Right renal cortex interstitium (tissue), 3 donors: ENCODE measurements at regions not wholly inside any gene's neighbourhood (a gene's known extent, or its start where the extent isn't known, plus 50 kb on each side); places are given as distances from the start of the nearest gene placed in this dataset.
A peak's percentile ranks its signal among the peaks of the same experiment; 100 is the strongest.
"Not testable (repeated sequence)": the region's sequence is repeated elsewhere in the genome, so short reads cannot be mapped to it uniquely, and the experiment has no call there.

Source experiments
- DNase-seq, 3 donors: peaks; one replicate each; pipeline ENCODE4 v3.0.0-alpha.2; 2013; ENCODE audit warnings: low read depth in 3 of 3, low spot score in 2 of 3

DNA sequence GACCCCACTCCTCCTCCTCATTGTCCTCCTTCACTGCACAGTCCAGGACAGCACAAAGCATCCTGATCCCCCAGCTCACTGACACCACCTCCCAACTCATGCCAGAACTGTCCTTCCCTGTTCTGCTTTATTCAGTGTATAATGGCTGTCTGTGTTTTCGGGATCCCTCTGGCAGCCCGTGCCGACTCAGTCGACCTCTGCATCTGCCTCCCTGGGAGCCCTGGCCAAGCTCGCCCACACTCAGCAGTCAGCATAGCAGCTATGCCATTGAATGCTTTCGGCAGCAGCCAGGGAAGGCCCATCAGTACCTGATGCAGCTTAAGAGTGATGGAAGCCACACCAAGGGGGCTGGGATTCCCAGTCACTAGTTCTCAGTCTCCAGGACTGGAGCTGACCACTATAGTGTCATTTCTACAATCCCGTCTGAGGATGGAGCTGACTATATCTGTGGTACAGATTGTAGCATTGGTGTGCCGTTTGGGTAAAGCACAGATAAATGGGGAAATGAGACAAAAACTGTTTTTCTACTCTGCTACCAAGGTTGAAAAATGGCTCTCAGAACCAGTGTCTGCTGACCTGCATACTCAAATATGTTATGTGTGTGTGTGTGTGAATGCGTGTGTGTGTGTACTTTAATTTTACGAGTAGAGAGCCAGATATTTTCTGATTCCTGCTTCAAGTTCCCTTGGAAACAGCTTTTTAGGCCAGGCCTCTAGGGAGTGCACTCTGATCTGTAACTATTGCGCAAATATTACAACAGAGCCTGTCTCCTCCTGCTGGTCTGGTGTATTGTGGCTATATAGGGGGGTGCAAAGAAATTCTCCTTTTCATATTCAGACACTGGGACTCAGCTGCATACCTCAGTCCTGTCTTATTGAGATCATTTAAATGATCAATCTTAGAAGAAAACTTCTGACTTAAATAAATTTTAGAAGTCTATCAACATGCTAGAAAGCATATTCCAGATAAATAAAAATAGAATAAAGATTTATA lies 78.8 kb upstream of the TOP3B start:
- DNase-seq, result no peak

DNA sequence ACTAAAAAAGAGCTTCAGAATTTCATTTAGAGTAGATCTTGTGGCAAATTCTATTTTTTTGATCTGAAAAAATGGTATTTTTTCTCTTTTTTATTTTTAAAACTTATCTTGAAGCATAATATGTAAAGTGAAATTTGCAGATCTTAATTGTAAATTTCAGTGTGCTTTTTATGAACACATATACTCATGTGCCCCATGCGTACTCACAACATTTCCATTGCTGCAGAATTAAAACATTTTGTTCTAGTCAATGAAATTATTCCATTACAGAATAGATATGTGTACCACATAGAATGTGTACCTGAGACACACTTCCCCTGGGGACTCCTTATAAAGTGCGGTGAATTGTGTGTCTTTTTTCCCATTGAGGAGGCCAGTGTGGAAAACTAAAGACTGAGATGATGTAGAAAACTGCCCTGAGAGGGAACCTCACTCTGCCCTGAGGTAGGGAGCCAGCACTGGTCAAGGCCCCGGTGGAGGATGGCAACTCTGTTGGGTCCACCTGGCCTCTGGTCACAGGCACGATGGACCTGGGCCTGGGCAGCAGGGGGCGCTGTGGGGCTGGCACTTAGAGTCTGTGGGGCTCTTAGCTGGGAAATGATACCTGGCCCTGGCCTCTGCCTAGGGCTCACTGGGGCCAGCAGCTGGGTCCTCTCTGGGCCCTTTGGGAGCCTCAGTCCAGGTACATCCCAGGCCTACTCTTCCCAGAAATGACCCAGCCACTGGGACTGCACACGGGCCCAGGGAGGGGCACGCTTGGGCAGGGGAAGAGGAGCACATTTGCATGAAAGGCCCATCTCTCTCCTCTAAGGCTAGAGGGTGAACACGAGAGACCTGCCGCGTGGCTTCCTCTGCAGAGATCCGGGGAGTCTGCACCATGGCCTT lies 77.9 kb upstream of the TOP3B start:
- DNase-seq, result no peak

- DNase-seq, result no peak
These were observed 76.9 kb upstream of the TOP3B start for GRCh38 chr22:22059291-22060002.

GRCh38 chr22:22058633-22059290 lies 76.2 kb upstream of the TOP3B start:
- no peak for DNase-seq

- DNase-seq, result no peak
These were observed 75.2 kb upstream of the TOP3B start for GRCh38 chr22:22057617-22058378.

DNA sequence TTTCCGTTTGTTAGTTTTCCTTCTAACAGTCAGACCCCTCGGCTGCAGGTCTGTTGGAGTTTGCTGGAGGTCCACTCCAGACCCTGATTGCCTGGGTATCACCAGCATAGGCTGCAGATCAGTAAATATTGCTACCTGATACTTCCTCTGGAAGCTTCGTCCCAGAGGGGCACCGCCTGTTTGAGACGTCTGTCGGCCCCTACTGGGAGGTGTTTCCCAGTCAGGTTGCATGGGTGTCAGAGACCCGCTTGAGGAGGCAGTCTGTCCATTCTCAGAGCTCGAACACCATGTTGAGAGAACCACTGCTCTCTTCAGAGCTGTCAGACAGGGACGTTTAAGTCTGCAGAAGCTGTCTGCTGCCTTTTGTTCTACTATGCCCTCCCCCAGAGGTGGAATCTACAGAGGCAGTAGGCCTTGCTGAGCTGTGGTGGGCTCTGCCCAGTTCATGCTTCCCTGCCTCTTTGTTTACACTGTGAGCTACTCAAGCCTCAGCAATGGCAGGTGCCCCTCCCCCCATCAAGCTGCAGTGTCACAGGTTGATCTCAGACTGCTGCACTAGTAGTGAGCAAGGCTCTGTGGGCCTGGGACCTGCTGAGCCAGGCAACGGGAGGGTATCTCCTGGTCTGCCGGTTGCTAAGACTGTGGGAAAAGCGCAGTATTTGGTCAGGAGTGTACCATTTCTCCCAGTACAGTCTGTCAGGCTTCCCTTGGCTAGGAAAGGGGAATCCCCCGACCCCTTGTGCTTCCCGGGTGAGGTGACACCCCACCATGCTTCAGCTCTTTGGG lies 74.4 kb upstream of the TOP3B start:
- DNase-seq, result peak in 1 of 3 donors; percentile 15

DNA sequence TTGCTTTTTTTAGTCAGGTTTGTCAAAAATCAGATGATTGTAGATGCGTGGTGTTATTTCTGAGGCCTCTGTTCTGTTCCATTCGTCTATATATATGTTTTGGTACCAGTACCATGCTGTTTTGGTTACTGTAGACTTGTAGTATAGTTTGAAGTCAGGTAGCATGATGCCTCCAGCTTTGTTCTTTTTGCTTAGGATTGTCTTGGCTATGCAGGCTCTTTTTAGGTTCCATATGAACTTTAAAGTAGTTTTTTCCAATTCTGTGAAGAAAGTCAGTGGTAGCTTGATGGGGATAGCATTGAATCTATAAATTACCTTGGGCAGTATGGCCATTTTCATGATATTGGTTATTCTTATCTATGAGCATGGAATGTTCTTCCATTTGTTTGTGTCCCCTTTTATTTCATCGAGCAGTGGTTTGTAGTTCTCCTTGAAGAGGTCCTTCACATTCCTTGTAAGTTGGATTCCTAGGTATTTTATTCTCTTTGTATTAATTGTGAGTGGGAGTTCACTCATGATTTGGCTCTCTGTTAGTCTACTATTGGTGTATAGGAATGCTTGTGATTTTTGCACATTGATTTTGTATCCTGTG lies 70.1 kb upstream of the TOP3B start:
- DNase-seq, result not testable (repeated sequence)

DNA sequence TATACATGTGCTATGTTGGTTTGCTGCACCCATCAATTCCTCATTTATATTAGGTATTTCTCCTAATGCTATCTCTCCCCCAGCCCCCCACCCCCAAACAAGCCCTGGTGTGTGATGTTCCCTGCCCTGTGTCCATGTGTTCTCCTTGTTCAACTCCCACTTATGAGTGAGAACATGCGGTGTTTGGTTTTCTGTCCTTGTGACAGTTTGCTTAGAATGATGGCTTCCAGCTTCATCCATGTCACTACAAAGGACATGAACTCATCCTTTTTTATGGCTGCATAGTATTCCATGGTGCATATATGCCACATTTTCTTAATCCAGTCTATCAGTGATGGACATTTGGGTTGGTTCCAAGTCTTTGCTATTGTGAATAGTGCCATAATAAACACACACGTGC lies 68.4 kb upstream of the TOP3B start:
- DNase-seq, result not testable (repeated sequence)

- DNase-seq, result no peak
These were observed 67.7 kb upstream of the TOP3B start for GRCh38 chr22:22050141-22050775.

DNA sequence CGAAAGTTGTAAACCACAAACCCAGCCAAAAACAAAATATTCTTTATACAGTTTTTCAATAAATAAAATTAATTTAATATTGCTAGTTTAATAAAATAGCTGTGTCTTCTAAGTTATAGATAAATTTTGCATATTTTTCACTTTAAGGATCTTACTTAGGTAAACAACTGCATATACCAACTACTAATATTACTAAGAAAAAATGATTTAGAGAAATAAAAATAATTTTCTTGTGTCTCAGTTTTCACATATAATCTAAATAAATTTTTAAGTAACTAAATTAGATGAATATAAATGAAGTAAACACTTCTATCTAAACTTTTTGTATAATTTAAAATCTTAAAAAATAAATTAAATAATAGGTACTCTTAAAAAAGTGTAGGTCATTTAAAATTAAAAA lies 67.1 kb upstream of the TOP3B start:
- DNase-seq, result no peak

GRCh38 chr22:22048981-22049531 lies 66.5 kb upstream of the TOP3B start:
- no peak for DNase-seq

DNA sequence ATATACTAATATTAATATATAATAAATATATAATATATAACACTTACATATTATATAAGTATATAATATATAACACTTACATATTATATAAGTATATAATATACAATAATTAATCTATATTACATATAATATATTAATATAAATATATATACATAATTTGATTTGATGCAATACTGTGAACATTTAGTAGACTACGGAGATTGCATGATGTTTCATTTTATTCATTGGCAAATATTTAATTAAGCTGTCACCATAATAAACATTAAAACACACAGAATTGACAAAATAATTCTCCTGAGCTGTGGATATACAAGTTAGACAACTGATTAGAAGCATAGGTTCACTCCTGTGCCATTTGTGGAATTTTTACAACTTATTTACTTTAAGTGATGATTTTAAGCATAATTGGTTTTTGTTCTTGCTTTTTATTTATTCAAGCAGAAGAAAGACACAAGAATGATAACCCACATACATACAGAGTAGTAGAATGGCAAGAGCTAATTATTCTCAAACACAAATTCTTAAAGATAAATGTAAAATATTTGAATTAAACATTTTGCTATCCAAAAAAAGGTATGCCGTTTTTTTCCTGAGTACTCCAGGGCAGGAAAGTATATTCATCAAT lies 65.8 kb upstream of the TOP3B start:
- DNase-seq, result no peak

GRCh38 chr22:22047776-22048175 lies 65.2 kb upstream of the TOP3B start:
- no peak for DNase-seq

DNA sequence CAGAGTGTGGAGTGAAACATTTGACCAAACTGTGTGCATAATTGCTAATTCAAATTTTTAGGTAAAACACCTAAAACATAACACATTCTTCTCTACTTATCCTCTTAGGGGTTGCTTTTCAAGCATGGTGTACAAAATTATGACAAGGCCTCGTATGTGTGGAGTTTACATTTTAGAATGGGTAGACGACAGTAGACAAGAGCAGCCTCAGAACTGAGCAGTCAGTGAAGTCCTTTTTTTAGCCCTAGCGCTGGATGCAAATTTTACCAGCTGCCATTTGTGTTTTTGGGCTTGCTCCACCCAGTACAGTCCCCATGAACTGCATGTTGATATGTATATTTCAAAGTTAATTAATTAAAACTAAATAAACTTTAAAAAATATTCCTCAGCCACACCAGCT lies 64.7 kb upstream of the TOP3B start:
- no peak for DNase-seq

DNA sequence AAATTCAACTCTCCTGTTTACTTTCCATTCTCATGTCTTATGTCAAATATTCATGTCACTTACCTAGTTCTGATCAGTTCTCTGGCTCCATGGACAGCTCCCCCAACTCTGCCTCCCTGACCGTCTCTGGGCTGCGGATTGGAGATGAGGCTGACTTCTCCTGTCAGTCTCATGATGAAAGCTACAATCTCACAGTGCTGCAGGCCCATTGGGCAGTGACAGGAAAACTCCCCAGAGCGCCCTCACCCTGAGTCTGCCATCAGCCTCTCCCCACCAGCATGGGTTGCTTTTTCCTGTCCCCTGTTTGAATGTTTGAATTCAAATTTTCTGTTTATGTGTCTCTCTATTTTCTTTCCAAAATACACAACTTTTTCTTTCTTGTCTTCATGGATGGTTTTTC lies 63.8 kb upstream of the TOP3B start:
- DNase-seq, result no peak

- no peak for DNase-seq
These were observed 63.2 kb upstream of the TOP3B start for GRCh38 chr22:22045571-22046335.
